ENCODE measurements at regions not wholly inside any gene's neighbourhood (a gene's known extent, or its start where the extent isn't known, plus 50 kb on each side); places are given as distances from the start of the nearest gene placed in this dataset.
"Not testable (repeated sequence)": the region's sequence is repeated elsewhere in the genome, so short reads cannot be mapped to it uniquely, and the experiment has no call there.

DNA sequence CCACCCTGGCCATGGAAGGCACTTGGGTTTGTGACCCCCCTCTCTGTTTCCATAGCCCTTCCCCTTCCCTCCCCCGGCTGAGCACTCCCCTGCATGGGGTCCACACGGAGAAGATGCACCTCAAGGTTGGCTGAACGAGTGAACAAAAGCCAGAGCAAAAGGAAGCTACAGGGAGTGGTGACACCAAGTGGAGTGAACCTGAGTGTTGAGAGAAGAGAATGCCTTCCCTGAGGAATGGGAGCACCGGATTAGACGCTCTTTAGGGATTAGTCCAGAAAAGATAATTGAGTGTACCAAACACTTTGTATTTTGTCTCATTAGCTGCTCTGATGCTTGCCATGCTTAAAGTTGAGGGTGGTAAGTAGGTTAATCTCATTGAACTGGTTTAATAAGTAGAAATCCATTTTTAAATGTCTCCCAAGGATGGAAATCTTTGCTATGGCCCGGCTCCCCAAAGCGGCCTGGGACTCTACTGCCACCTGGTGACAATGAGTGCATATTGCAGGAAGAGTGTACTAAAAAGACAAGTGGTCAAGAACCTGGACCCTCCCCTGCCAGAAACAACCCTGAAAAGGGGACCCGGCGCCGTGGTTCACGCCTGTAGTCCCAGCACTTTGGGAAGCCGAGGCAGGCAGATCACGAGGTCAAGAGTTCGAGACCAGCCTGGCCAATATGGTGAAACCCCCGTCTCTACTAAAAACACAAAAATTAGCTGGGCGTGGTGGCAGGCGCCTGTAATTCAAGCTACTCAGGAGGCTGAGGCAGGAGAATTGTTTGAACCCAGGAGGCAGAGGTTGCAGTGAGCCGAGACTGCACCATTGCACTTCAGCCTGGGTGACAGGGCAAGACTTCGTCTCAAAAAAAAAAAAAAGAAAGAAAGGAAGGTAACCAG lies 150.6 kb upstream of the ZC3H12A start:
- peak; percentile 17 for DNase-seq (ENCODE audit: low spot score)

GRCh38 chr1:37325010-37325409 lies 149.4 kb upstream of the ZC3H12A start:
- DNase-seq (ENCODE audit: low spot score), result no peak

- no peak for DNase-seq (ENCODE audit: low spot score)
These were observed 148.6 kb upstream of the ZC3H12A start for GRCh38 chr1:37325509-37326437.

- no peak for DNase-seq (ENCODE audit: low spot score)
These were observed 142.3 kb upstream of the ZC3H12A start for GRCh38 chr1:37332126-37332525.

DNA sequence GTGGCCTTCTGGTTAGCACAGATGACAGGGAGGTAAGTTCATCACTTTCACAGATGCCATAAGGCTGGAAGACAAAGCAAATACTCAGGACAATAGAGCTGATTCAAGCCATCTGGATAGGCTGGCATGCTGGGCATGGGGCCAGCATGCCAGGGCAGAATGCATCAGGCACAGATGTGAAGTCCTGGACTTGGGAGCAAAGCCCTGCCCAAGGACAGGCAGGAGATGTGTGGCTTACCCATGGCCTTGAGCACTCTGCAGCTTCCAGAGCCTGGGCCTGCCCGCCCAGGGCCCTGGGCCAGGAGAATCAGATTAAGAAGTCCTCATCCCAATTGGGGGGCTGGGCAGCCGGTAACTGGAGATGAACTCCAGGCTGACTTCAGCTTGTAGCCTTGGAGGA lies 135.7 kb upstream of the ZC3H12A start:
- no peak for DNase-seq (ENCODE audit: low spot score)

GRCh38 chr1:37342736-37343135 lies 131.6 kb upstream of the ZC3H12A start:
- DNase-seq (ENCODE audit: low spot score), result no peak

DNA sequence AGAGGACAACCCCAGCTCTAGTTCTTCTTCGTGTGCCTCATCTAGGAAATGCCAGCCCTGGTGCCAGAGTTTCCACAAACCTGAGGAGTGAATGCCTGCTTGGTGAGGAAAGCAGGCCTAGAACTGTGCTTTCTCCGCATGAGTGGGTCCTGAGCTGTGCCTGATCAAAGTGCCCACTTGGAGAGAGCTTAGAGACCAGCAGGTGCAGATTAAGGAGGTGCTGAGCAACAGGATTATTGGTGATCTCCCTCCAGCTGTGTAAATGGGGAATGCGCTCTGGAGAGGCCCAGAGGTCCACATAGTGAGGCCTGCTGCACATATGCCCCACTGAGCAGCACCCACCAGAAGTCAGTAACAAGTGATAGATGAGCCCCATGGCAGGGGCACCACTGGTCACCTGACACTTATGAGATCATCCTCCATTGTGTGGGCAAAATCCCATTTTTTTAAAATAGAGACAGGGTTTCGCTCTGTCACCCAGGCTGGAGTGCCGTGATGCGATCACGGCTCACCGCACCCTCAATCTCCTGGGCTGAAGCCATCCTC lies 127.2 kb upstream of the ZC3H12A start:
- DNase-seq (ENCODE audit: low spot score), result no peak

GRCh38 chr1:37353871-37354270 lies 120.5 kb upstream of the ZC3H12A start:
- no peak for DNase-seq (ENCODE audit: low spot score)

- DNase-seq (ENCODE audit: low spot score), result no peak
These were observed 119.3 kb upstream of the ZC3H12A start for GRCh38 chr1:37354876-37355650.

DNA sequence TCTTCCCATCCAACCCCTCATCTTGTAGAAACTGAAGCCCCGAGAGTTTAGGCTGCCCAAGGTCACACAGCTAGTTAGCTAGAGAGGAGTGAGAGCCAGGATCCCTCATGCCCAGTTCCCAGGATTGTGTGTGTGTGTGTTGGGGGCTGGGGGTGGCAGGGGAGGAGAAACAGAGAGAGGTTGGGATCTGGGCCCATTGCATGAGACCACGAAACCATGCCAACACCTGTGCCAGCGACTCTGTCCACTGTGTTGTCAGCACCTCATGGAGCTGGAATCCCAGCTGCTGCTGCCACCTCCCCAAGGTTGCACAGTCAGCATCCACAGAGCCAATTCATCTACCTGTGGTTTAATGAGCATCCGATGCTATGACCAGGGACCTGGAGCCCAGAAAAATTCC lies 115.4 kb upstream of the ZC3H12A start:
- DNase-seq (ENCODE audit: low spot score), result no peak

- DNase-seq (ENCODE audit: low spot score), result no peak
These were observed 114.4 kb upstream of the ZC3H12A start for GRCh38 chr1:37360011-37360410.

DNA sequence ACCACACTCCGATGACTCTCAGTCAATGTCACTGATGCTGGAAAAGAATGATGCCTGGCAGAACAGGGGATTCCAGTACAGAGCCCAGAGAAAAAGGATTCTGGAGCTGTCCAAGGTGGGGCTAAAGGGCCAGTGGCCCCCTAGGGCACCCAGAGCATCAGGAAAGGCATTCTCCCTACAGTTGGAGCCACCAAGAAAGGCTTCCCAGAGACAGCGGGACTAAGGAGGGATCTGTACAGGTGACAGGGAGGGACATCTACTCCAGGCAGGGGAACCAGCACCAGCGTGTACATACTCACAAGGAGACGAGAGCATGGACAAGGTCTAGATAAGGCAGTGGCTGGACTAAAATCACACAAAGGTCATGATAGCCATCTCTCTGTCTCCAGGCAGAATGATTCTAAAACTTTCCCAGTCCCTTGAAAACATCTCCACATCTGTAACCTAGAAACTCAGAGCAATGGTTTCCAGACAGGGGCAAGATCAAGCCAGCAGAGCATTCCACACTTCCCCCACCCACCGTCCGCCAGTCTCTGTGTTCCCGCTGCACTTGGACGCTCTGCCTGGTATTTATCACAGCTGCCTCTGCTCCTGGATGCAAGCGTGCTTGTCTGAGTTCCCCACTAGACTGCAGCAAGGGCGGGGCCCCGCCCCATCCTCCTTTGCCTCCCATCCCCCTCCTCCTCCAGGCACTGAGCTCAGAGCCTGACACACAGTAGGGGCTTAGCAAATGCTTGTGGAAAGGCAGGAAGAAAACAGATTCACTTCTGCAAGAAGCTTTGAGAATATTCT lies 111.6 kb upstream of the ZC3H12A start:
- no peak for DNase-seq (ENCODE audit: low spot score)

- DNase-seq (ENCODE audit: low spot score), result no peak
These were observed 110.8 kb upstream of the ZC3H12A start for GRCh38 chr1:37363535-37363934.

DNA sequence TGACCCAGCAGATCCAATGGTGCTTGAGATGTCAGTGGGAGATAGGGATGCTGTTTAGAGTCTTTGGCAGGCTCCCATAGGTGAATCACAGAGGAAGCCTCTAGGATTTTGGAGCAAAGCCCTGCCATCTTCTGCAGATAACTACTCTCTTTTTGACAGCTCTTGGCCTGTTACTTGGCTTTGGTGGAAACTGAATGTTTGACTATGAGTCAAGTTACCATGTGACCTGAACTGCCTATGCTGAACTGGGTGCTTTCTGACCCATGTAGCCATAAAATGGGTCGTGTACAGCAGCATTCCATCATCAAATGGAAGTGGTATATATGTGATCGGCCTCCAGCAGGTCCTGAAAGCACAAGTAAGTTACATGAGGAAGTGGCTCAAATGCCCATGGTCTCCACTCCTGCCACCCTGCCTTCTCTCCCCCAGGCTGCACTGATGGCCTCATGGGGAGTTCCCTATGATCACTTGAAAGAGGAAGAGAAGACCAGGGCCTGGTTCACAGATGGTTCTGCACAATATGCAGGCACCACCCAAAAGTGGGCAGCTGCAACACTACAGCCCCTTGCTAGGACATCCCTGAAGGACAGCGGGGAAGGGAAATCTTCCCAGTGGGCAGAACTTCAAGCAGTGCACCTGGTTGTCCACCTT lies 105.6 kb upstream of the ZC3H12A start:
- DNase-seq (ENCODE audit: low spot score), result not testable (repeated sequence)

DNA sequence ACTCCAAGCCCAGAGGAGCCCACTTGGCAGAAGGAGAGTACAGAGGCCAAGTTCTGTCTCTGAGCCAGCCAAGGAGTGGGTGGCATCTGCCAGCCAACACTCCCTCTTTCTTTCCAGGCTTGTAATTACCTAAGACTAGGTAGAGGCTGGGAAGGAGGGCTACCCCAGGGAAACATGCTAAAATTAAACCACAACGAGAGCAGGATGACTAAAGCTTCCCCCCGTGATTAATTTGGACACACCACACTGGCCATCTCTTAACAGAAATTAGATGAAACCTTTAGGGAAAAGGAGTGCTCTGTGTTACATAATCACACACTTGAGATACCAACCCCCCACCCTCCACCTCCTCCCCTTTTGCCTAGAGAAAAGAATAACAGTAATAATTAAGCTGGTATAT lies 102.1 kb upstream of the ZC3H12A start:
- no peak for DNase-seq (ENCODE audit: low spot score)

- no peak for DNase-seq (ENCODE audit: low spot score)
These were observed 101.7 kb upstream of the ZC3H12A start for GRCh38 chr1:37372711-37373110.

DNA sequence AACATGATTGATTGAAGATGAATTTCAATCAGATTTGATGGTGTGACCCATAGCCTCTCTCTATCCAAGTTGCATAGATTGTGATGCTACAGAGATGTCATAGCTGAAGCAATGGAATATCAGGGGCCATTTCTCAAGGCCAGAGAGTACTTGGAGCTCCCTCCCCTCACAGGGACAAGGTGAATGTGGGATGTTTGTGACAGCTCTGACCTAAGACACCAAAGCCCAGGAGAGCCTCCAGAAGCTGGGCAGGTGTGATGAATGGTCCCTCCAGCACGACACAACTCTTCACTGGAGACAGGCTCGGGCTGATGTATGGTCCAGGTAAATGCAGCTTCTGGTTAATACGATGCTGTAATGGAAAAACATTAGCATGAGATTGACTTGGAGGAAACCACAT lies 101.0 kb upstream of the ZC3H12A start:
- DNase-seq (ENCODE audit: low spot score), result no peak

GRCh38 chr1:37380546-37380945 lies 93.8 kb upstream of the ZC3H12A start:
- not testable (repeated sequence) for DNase-seq (ENCODE audit: low spot score)

DNA sequence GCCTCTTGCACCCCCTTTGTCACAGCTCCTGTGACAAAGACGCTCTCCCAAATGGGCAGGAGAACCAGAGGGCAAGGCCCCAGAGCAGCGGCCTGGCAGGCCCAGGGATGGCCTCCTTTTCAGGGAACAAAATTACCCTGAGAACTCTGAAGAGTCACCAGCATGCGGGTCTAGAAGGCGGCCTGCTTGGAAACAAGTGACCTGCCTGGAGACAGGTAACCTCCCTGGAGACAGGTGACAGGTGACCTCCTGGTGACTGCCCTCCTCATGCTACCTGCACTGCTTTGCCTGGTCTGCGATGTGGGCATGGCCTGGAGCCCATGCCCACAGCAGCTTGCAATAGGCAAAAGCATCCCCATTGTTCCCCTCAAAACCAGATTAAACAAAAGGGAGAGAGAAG lies 86.5 kb upstream of the ZC3H12A start:
- no peak for DNase-seq (ENCODE audit: low spot score)

DNA sequence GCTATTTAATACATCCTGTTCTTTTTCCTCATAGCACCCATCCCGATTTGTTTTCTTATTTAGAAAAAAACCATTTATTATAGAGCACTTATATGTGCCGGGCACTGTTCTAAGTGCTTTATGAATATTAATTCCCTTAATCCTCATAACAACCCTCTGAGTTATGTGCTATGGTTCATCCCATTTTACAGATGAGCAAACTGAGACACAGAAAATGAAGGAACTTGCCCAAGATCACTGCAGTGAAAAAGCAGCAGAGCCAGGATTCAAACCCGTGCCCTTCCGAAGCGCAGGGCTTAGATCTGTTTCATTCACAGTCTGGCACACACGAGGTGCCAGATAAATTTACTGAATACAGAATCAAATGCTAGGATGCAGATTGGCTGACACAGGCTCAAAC lies 85.1 kb upstream of the ZC3H12A start:
- DNase-seq (ENCODE audit: low spot score), result no peak
